ENCODE measurements at regions not wholly inside any gene's neighbourhood (a gene's known extent, or its start where the extent isn't known, plus 50 kb on each side); places are given as distances from the start of the nearest gene placed in this dataset.

- no peak for TF ChIP-seq CTCF (IDR thresholded peaks at IDR 0.05)
- Histone ChIP-seq H3K27ac (no peak overlapping the region), H3K4me1 (no peaks in the 10 kb centered on the region), H3K36me3 (no peaks in the 10 kb centered on the region), H3K27me3 (no peaks in the 10 kb centered on the region), H3K4me3 (no peak overlapping the region), H3K9me3 (peaks cover 0 to 7% of the 10 kb centered on the region in 2 donors)
- intact Hi-C loops (cut with DNase I): no loop called here
- no peak for DNase-seq
- no peak for ATAC-seq
Measured at GRCh38 chr13:112003941-112004340, 63.0 kb upstream of the SOX1 start.

GRCh38 chr13:112005925-112006324 is 61.0 kb upstream of the SOX1 start:
- DNase-seq: no peak
- Histone ChIP-seq H3K36me3 (no peaks in the 10 kb centered on the region), H3K4me1 (no peaks in the 10 kb centered on the region), H3K27me3 (no peaks in the 10 kb centered on the region), H3K9me3 (peaks cover 0 to 7% of the 10 kb centered on the region in 2 donors), H3K4me3 (no peak overlapping the region), H3K27ac (no peak overlapping the region)
- intact Hi-C loops (cut with DNase I): no loop called here
- no peak for TF ChIP-seq CTCF (IDR thresholded peaks at IDR 0.05)
- ATAC-seq: no peak

- no peaks in the 10 kb centered on the region for H3K4me1 ChIP-seq
- no peak for DNase-seq
- peaks cover 0 to 7% of the 10 kb centered on the region in 2 donors for H3K9me3 ChIP-seq
- H3K36me3 ChIP-seq: no peaks in the 10 kb centered on the region
- no peak overlapping the region for H3K4me3 ChIP-seq
- H3K27me3 ChIP-seq: no peaks in the 10 kb centered on the region
- intact Hi-C loops (cut with DNase I): no loop called here
- H3K27ac ChIP-seq: no peak overlapping the region
- TF ChIP-seq CTCF (IDR thresholded peaks at IDR 0.05): no peak
- no peak for ATAC-seq
Measured at GRCh38 chr13:112007191-112007590, 59.8 kb upstream of the SOX1 start.

GRCh38 chr13:112010714-112011113 is 56.2 kb upstream of the SOX1 start:
- peaks cover 0 to 4% of the 10 kb centered on the region in 2 donors for H3K9me3 ChIP-seq
- no peaks in the 10 kb centered on the region for H3K27me3 ChIP-seq
- H3K4me3 ChIP-seq: no peak overlapping the region
- H3K36me3 ChIP-seq: no peaks in the 10 kb centered on the region
- intact Hi-C loops (cut with DNase I): no loop called here
- no peaks in the 10 kb centered on the region for H3K4me1 ChIP-seq
- DNase-seq (no peak), ATAC-seq (no peak)
- TF ChIP-seq CTCF (IDR thresholded peaks at IDR 0.05): no peak
- H3K27ac ChIP-seq: no peak overlapping the region

- no peaks in the 10 kb centered on the region for H3K36me3 ChIP-seq
- no peak for TF ChIP-seq CTCF (IDR thresholded peaks at IDR 0.05)
- H3K9me3 ChIP-seq: no peaks in the 10 kb centered on the region
- H3K27ac ChIP-seq: no peak overlapping the region
- ATAC-seq (peak; percentile 98), DNase-seq (peak in 3 of 4 donors; percentile 27 to 86 (median 62))
- no peak overlapping the region for H3K4me3 ChIP-seq
- intact Hi-C loops (cut with DNase I): no loop called here
- H3K4me1 ChIP-seq: no peaks in the 10 kb centered on the region
- H3K27me3 ChIP-seq: no peaks in the 10 kb centered on the region
Measured at GRCh38 chr13:112012016-112012704, 54.8 kb upstream of the SOX1 start.
